Smooth muscle cell (in vitro differentiated cells): ENCODE measurements at regions not wholly inside any gene's neighbourhood (a gene's known extent, or its start where the extent isn't known, plus 50 kb on each side); places are given as distances from the start of the nearest gene placed in this dataset. TPM values are rescaled to one million over a fixed set of nuclear protein-coding genes. Genes with fewer than 3 reads are reported as not detected.

Experiments used
- DNase-seq: peaks from one replicate; lab custom pipeline; 2025; ENCODE audit not compliant: unreplicated experiment; lab: John Stamatoyannopoulos, UW
- H2AFZ ChIP-seq: fragments of 200-600 bp; sonication (generic); 2 replicates; pipeline ENCODE4 v1.6.0; 2016; ENCODE audit warnings: antibody characterized with exemption, low read depth, mild to moderate bottlenecking
- H3F3A ChIP-seq: fragments of 200-600 bp; sonication (generic); 2 replicates; pipeline ENCODE4 v1.6.0; 2017; ENCODE audit warnings: antibody characterized with exemption, low read depth
- H3K27ac ChIP-seq: fragments of 200-600 bp; sonication (generic); 2 replicates; pipeline ENCODE4 v1.5.1; 2016; ENCODE audit warnings: low read depth, mild to moderate bottlenecking
- H3K27me3 ChIP-seq: fragments of 200-600 bp; sonication (generic); 2 replicates; pipeline ENCODE4 v1.6.1; 2016; ENCODE audit warnings: low read depth, mild to moderate bottlenecking
- H3K36me3 ChIP-seq: fragments of 200-600 bp; sonication (generic); 2 replicates; pipeline ENCODE4 v1.5.1; 2016; ENCODE audit warnings: low read depth
- H3K4me1 ChIP-seq: fragments of 200-600 bp; sonication (generic); 2 replicates; pipeline ENCODE4 v1.5.1; 2016; ENCODE audit warnings: low read depth
- H3K4me2 ChIP-seq: fragments of 200-600 bp; sonication (generic); 2 replicates; pipeline ENCODE4 v1.6.0; 2016; ENCODE audit warnings: mild to moderate bottlenecking
- H3K4me3 ChIP-seq: fragments of 200-600 bp; sonication (generic); 2 replicates; pipeline ENCODE4 v1.5.1; 2016; ENCODE audit warnings: mild to moderate bottlenecking
- H3K79me2 ChIP-seq: fragments of 200-600 bp; sonication (generic); 2 replicates; pipeline ENCODE4 v1.6.0; 2016; ENCODE audit warnings: low read depth, mild to moderate bottlenecking
- H3K9ac ChIP-seq: fragments of 200-600 bp; sonication (generic); 2 replicates; pipeline ENCODE4 v1.6.0; 2016; ENCODE audit warnings: low read depth
- H3K9me3 ChIP-seq: fragments of 200-600 bp; sonication (generic); replicated peaks from 2 replicates; pipeline ENCODE4 v1.5.1; 2016; ENCODE audit warnings: low read depth
- H4K20me1 ChIP-seq: fragments of 200-600 bp; sonication (generic); 2 replicates; pipeline ENCODE4 v1.6.0; 2016; ENCODE audit warnings: low read depth
- WGBS: methylation state at CpG from one replicate; pipeline ENCODE4 v1.1.7; 2016; ENCODE audit warnings: low lambda C conversion rate; 5-methylcytosine and 5-hydroxymethylcytosine counted together
- small RNA-seq: library from RNA; depleted of rRNA; stranded (forward); fragments of <200 nt; gene quantifications from one replicate; pipeline ENCODE3, GENCODE V24; 2014
- TF ChIP-seq, protein P1 (sequence below): fragments of 200-600 bp; sonication (generic); IDR thresholded peaks from 2 replicates; pipeline ENCODE4 v1.5.1; 2017; ENCODE audit warnings: borderline replicate concordance, mild to moderate bottlenecking, antibody characterized with exemption; ENCODE audit not compliant: insufficient read depth, poor library complexity, severe bottlenecking

DNA sequence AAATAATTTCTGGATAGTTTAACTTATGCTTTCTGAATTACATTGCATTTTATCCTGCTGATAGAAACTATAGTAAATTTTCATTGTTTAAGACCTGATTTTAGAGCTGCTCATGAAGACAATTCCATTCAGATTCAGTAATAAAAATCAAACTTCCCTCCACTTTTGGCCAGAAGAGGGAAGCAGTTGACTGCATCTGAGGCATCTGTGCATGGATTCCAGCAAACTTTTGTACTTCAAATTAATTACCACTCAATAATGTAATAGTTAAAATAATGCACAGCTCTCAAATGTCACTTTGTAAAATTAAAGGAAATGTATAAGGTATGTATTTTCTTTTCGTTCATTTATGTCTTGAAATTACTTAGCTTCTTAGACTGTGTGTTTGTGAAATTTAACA lies 64.2 kb upstream of the SLC35B3 start:
- Histone ChIP-seq H3K9ac (no peak overlapping the region), H3K4me3 (no peak overlapping the region), H4K20me1 (no peaks in the 10 kb centered on the region), H3K4me2 (no peak overlapping the region), H3K4me1 (no peaks in the 10 kb centered on the region), H3K27me3 (no peaks in the 10 kb centered on the region), H3K27ac (no peak overlapping the region), H3K79me2 (no peaks in the 10 kb centered on the region), H3K9me3 (no peaks in the 10 kb centered on the region), H3K36me3 (no peaks in the 10 kb centered on the region), H3F3A (no peaks in the 10 kb centered on the region), H2AFZ (no peak overlapping the region)
- TF ChIP-seq, protein P1, sequence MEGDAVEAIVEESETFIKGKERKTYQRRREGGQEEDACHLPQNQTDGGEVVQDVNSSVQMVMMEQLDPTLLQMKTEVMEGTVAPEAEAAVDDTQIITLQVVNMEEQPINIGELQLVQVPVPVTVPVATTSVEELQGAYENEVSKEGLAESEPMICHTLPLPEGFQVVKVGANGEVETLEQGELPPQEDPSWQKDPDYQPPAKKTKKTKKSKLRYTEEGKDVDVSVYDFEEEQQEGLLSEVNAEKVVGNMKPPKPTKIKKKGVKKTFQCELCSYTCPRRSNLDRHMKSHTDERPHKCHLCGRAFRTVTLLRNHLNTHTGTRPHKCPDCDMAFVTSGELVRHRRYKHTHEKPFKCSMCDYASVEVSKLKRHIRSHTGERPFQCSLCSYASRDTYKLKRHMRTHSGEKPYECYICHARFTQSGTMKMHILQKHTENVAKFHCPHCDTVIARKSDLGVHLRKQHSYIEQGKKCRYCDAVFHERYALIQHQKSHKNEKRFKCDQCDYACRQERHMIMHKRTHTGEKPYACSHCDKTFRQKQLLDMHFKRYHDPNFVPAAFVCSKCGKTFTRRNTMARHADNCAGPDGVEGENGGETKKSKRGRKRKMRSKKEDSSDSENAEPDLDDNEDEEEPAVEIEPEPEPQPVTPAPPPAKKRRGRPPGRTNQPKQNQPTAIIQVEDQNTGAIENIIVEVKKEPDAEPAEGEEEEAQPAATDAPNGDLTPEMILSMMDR = peak; percentile 55
- 63% methylated on average over 1 of the region's 1 CpG for WGBS
- DNase-seq = no peak

DNA sequence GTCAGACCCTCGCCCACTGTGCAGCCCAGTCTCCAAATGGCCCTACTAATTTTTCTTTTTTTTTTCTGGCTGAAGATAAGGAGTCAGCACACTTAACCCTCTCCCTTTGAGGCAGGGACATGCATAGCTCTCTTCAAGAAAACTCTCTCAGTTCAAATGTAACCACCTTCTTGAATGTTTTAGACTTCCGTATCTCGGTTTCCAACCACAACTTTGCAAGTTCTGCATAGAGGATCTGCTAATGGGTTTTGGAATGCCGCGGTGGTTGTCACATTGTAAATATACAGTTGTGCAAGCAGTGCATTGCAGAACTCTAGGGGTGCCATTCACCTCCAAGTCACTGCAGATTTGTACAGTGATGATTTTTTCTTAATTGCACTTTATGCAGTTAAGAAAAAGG lies 59.4 kb upstream of the SLC35B3 start:
- H3K4me3 ChIP-seq = no peak overlapping the region
- no peak overlapping the region for H3K4me2 ChIP-seq

DNA sequence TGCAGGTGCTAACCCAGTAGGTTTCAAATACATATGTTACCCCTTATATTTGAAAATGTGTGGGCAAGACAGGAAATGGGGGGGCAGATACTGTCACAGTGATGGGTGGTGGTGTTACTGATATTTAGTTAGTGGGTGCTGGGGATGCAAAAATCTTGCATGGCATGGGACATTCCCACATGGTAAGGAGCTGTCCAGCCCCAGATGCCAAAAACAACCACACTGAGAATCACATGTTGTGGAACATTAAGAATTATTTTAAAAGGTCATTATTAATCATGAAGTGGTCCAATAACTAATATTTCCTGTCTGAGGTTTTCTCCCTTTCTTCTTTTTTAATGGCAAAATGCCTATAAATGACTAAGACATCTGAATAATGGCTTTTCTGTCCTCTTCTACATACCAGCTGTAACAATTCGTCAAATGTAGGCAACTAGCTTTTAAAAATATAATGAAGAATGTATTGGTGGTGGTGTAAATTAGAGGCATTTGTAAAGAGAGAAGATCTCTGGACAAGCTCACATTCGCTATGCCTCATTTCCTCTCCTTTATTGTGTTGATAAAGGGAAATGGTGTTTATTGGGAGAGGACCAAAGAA lies 57.3 kb upstream of the SLC35B3 start:
- H3K4me1 ChIP-seq = no peaks in the 10 kb centered on the region
- no peak overlapping the region for H2AFZ ChIP-seq
- no peaks in the 10 kb centered on the region for H3K36me3 ChIP-seq
- no peaks in the 10 kb centered on the region for H3K9me3 ChIP-seq
- H3K27ac ChIP-seq = no peak overlapping the region
- DNase-seq = no peak
- H3K27me3 ChIP-seq = no peaks in the 10 kb centered on the region
- no peaks in the 10 kb centered on the region for H3K79me2 ChIP-seq
- no peak overlapping the region for H3K4me3 ChIP-seq
- no peak overlapping the region for H3K4me2 ChIP-seq
- no peak overlapping the region for H3K9ac ChIP-seq
- WGBS = 67% methylated on average over 2 of the region's 2 CpGs
- H3F3A ChIP-seq = no peaks in the 10 kb centered on the region
- TF ChIP-seq, protein P1 = no peak
- H4K20me1 ChIP-seq = no peaks in the 10 kb centered on the region

More for the DNA sequence above, 59.4 kb upstream of the SLC35B3 start:
- Histone ChIP-seq H3K4me1 (no peaks in the 10 kb centered on the region), H2AFZ (no peak overlapping the region), H4K20me1 (no peaks in the 10 kb centered on the region), H3K9ac (no peak overlapping the region), H3K27ac (no peak overlapping the region), H3K36me3 (no peaks in the 10 kb centered on the region), H3K27me3 (no peaks in the 10 kb centered on the region), H3K79me2 (no peaks in the 10 kb centered on the region), H3F3A (no peaks in the 10 kb centered on the region), H3K9me3 (no peaks in the 10 kb centered on the region)
- DNase-seq = no peak
- TF ChIP-seq, protein P1 = no peak
- WGBS = 88% methylated on average over 5 of the region's 5 CpGs

Small RNAs in the stretch of these regions (small RNA-seq; reads per million reads assigned to genes)
- gene RF02101 (not detected), gene RNU6ATAC21P (not detected)
